Parathyroid adenoma (tissue), 2 donors: ENCODE measurements at regions not wholly inside any gene's neighbourhood (a gene's known extent, or its start where the extent isn't known, plus 50 kb on each side); places are given as distances from the start of the nearest gene placed in this dataset.

ENCODE experiments used
- H2AFZ ChIP-seq: fragments of 300-600 bp; sonication (generic); one replicate; pipeline ENCODE4 v1.7.0; 2017; ENCODE audit warnings: antibody characterized with exemption, mild to moderate bottlenecking
- H3K27ac ChIP-seq: fragments of 300-600 bp; sonication (generic); one replicate; pipeline ENCODE4 v1.7.0; 2017
- H3K27me3 ChIP-seq: fragments of 300-600 bp; sonication (generic); one replicate; pipeline ENCODE4 v1.7.0; 2017; ENCODE audit warnings: low read length; ENCODE audit not compliant: control insufficient read depth, insufficient read depth
- H3K36me3 ChIP-seq: fragments of 300-600 bp; sonication (generic); one replicate; pipeline ENCODE4 v1.7.0; 2017; ENCODE audit warnings: low read length; ENCODE audit not compliant: control insufficient read depth, insufficient read depth
- H3K4me1 ChIP-seq: fragments of 300-600 bp; sonication (generic); one replicate; pipeline ENCODE4 v1.7.0; 2017; ENCODE audit warnings: control low read depth
- H3K4me2 ChIP-seq: fragments of 300-600 bp; sonication (generic); one replicate; pipeline ENCODE4 v1.7.0; 2017; ENCODE audit warnings: low read length
- H3K4me3 ChIP-seq: fragments of 300-600 bp; sonication (generic); one replicate; pipeline ENCODE4 v1.7.0; 2017; ENCODE audit warnings: low read depth, low read length
- H3K79me2 ChIP-seq: fragments of 300-600 bp; sonication (generic); one replicate; pipeline ENCODE4 v1.7.0; 2017; ENCODE audit warnings: control low read depth
- H3K9ac ChIP-seq: fragments of 300-600 bp; sonication (generic); one replicate; pipeline ENCODE4 v1.7.0; 2017; ENCODE audit warnings: mild to moderate bottlenecking
- H3K9me3 ChIP-seq: fragments of 300-600 bp; sonication (generic); one replicate; pipeline ENCODE4 v1.7.0; 2017; ENCODE audit warnings: low read length; ENCODE audit not compliant: control insufficient read depth
- CTCF ChIP-seq: fragments of 300-600 bp; sonication (generic); IDR thresholded peaks from one replicate; pipeline ENCODE4 v1.7.0; 2017; ENCODE audit warnings: antibody characterized with exemption, mild to moderate bottlenecking
- donor health status: primary hyperparathyroidism.

GRCh38 chr12:127556231-127556886, 710.6 kb upstream of the TMEM132C start:
- Histone ChIP-seq H3K36me3 (no peaks in the 10 kb centered on the region), H3K4me3 (no peak overlapping the region), H3K4me2 (no peak overlapping the region), H3K9me3 (no peaks in the 10 kb centered on the region), H3K9ac (no peak overlapping the region), H3K27me3 (no peaks in the 10 kb centered on the region), H3K4me1 (no peaks in the 10 kb centered on the region), H3K79me2 (no peaks in the 10 kb centered on the region), H2AFZ (no peak overlapping the region), H3K27ac (no peak overlapping the region)
- no peak for TF ChIP-seq CTCF

GRCh38 chr12:127558361-127558760, 708.6 kb upstream of the TMEM132C start:
- TF ChIP-seq CTCF = no peak
- no peak overlapping the region for H2AFZ ChIP-seq
- H3K4me3 ChIP-seq = no peak overlapping the region
- no peak overlapping the region for H3K4me2 ChIP-seq
- H3K27ac ChIP-seq = no peak overlapping the region
- H3K9me3 ChIP-seq = no peaks in the 10 kb centered on the region
- no peak overlapping the region for H3K9ac ChIP-seq
- no peaks in the 10 kb centered on the region for H3K4me1 ChIP-seq
- no peaks in the 10 kb centered on the region for H3K36me3 ChIP-seq
- H3K79me2 ChIP-seq = no peaks in the 10 kb centered on the region
- H3K27me3 ChIP-seq = no peaks in the 10 kb centered on the region

GRCh38 chr12:127559349-127560040, 707.5 kb upstream of the TMEM132C start:
- peak overlapping the region; percentile 54 for H3K27ac ChIP-seq
- peak; percentile 11 for TF ChIP-seq CTCF

GRCh38 chr12:127560041-127560478, 706.9 kb upstream of the TMEM132C start:
- H3K27ac ChIP-seq = no peak overlapping the region
- H2AFZ ChIP-seq = no peak overlapping the region
- H3K27me3 ChIP-seq = no peaks in the 10 kb centered on the region
- H3K9me3 ChIP-seq = no peaks in the 10 kb centered on the region
- TF ChIP-seq CTCF = no peak
- H3K4me2 ChIP-seq = no peak overlapping the region
- H3K4me3 ChIP-seq = no peak overlapping the region
- no peaks in the 10 kb centered on the region for H3K79me2 ChIP-seq
- H3K9ac ChIP-seq = no peak overlapping the region
- H3K4me1 ChIP-seq = no peaks in the 10 kb centered on the region
- no peaks in the 10 kb centered on the region for H3K36me3 ChIP-seq

More at GRCh38 chr12:127559349-127560040, 707.5 kb upstream of the TMEM132C start:
- no peak overlapping the region for H3K9ac ChIP-seq
- H3K79me2 ChIP-seq = no peaks in the 10 kb centered on the region
- H3K4me2 ChIP-seq = no peak overlapping the region
- no peaks in the 10 kb centered on the region for H3K4me1 ChIP-seq
- H3K9me3 ChIP-seq = no peaks in the 10 kb centered on the region
- H3K4me3 ChIP-seq = no peak overlapping the region
- H3K27me3 ChIP-seq = no peaks in the 10 kb centered on the region
- H2AFZ ChIP-seq = no peak overlapping the region
- H3K36me3 ChIP-seq = no peaks in the 10 kb centered on the region
